ENCODE measurements at regions not wholly inside any gene's neighbourhood (a gene's known extent, or its start where the extent isn't known, plus 50 kb on each side); places are given as distances from the start of the nearest gene placed in this dataset.

DNA sequence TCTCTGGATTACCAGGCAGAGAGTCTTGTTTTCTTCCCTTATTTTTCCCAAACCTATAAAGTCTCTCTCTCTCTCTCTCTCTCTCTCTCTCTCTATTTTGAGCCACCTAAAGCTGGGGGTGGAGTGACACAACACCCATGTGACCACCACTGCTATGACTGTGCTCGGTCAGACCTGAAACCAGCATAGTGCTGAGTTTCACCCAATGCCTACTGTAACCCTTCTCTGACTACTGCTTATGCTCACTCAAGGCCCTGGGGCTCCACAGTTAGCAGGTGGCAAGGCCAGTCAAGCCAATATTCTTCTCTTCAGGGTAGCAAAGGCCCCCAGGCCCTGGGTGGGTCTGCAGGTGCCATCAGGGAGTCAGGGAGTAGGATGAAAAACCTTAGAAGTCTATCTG, 114.7 kb upstream of the ARMCX2 start:
- H3K9me3 ChIP-seq (ENCODE audit: control insufficient read depth in 1 of 2, low read length in 2 of 2): no peaks in the 10 kb centered on the region
- no peaks in the 10 kb centered on the region for H3K27me3 ChIP-seq (ENCODE audit: insufficient read depth, low read length)
- H3K36me3 ChIP-seq (ENCODE audit: insufficient read depth, low read length): no peaks in the 10 kb centered on the region
- ChIA-PET CTCF (ENCODE audit: partially characterized antibody) (no interaction called here), POLR2A (ENCODE audit: partially characterized antibody) (no interaction called here)
- no peaks in the 10 kb centered on the region for H3K4me1 ChIP-seq (ENCODE audit: insufficient read depth, low read length)
- Mint-ChIP-seq H3K27me3 (peaks cover 3 to 6% of the 10 kb centered on the region in 2 donors), H3K4me1 (no peaks in the 10 kb centered on the region), H3K36me3 (peaks cover 0 to 3% of the 10 kb centered on the region in 2 donors), H3K4me3 (no peak overlapping the region), H3K27ac (no peak overlapping the region), H3K9me3 (peaks cover 0 to 8% (median 2%) of the 10 kb centered on the region in 8 donors)
- no peak overlapping the region for H3K4me3 ChIP-seq (ENCODE audit: low read length in 2 of 2)
- H3K27ac ChIP-seq (ENCODE audit: low read depth, low read length): no peak overlapping the region
- no peak for DNase-seq
- intact Hi-C loops (cut with micrococcal nuclease): no loop called here

DNA sequence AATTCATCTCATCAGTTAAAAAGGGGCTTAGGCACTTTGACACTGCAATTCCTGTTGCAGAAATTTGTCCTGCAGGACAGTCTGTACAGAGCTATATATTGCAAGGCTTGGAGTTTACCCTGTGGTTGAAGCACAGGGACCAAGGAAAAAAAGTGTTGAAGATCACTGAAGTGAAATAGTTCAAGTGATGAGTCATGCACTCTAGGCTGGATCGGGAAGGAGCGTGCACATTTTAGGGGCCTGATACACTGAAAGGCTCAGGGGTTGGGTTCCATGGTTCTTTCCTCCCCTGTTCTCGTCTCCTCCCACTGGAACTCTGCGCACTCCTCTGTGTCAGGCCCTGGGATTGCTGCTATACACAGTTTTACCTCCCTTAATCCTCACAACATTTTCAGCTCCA, 104.9 kb upstream of the ARMCX2 start:
- no peaks in the 10 kb centered on the region for H3K36me3 ChIP-seq (ENCODE audit: insufficient read depth, low read length)
- H3K27me3 ChIP-seq (ENCODE audit: insufficient read depth, low read length): no peaks in the 10 kb centered on the region
- no peak for DNase-seq
- intact Hi-C loops (cut with micrococcal nuclease): no loop called here
- Mint-ChIP-seq H3K27ac (no peak overlapping the region), H3K27me3 (peaks cover 2% of the 10 kb centered on the region in 2 donors), H3K4me3 (no peak overlapping the region), H3K9me3 (peaks cover 0 to 2% (median 0%) of the 10 kb centered on the region in 8 donors), H3K4me1 (no peaks in the 10 kb centered on the region), H3K36me3 (no peaks in the 10 kb centered on the region)
- ChIA-PET CTCF (ENCODE audit: partially characterized antibody) (interaction anchor here (0.6 kb wide), 1 partner anchor 362 kb away, joined by 3 read pairs; no protein-coding TSS in a partner anchor), POLR2A (ENCODE audit: partially characterized antibody) (no interaction called here)
- no peaks in the 10 kb centered on the region for H3K4me1 ChIP-seq (ENCODE audit: insufficient read depth, low read length)
- no peak overlapping the region for H3K4me3 ChIP-seq (ENCODE audit: low read length in 2 of 2)
- H3K9me3 ChIP-seq (ENCODE audit: control insufficient read depth in 1 of 2, low read length in 2 of 2): no peaks in the 10 kb centered on the region
- H3K27ac ChIP-seq (ENCODE audit: low read depth, low read length): no peak overlapping the region

DNA sequence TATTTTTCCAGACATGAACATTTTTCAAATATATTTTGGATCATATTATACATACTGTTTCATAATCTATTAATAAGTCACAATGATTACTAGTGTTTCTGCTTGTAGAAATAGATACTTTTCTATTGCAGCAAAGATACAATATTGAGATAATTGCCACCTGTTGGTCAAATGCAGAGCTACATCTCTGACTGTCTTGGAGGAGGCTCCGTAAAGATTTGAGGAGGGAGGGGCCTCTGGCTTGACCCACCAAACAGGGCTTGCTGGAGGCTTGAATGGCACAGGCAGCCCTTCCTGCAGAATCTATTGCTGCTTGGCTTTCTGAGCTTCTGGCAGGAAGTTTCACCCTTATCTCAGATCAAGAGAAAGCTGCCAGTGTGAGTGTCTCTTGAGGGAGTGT, 99.3 kb upstream of the ARMCX2 start:
- CTCF ChIA-PET (ENCODE audit: partially characterized antibody): interaction anchor here (1.5 to 2.7 kb wide), 4 partner anchors 13 to 344 kb away, joined by 5 to 35 read pairs (median 16); no protein-coding TSS in a partner anchor
- POLR2A ChIA-PET (ENCODE audit: partially characterized antibody): interaction anchor here (1.0 to 1.1 kb wide), 2 partner anchors 344 to 368 kb away, joined by 3 read pairs; partner anchors contain the start of gene RPL36A
- H3K9me3 Mint-ChIP-seq: no peaks in the 10 kb centered on the region
- H3K36me3 ChIP-seq (ENCODE audit: insufficient read depth, low read length): no peaks in the 10 kb centered on the region
- no peaks in the 10 kb centered on the region for H3K36me3 Mint-ChIP-seq
- DNase-seq: peak; percentile 22 to 44 (median 33)
- no peak overlapping the region for H3K27ac Mint-ChIP-seq
- H3K4me3 ChIP-seq (ENCODE audit: low read length in 2 of 2): no peak overlapping the region
- intact Hi-C loops (cut with micrococcal nuclease): loop anchor here (1.0 to 5.0 kb wide), 3 partner anchors 142 to 344 kb away; partner anchors contain the start of gene ARMCX6
- H3K27me3 Mint-ChIP-seq: peaks cover 2% of the 10 kb centered on the region in 2 donors
- no peaks in the 10 kb centered on the region for H3K27me3 ChIP-seq (ENCODE audit: insufficient read depth, low read length)
- H3K4me1 ChIP-seq (ENCODE audit: insufficient read depth, low read length): no peaks in the 10 kb centered on the region
- no peak overlapping the region for H3K27ac ChIP-seq (ENCODE audit: low read depth, low read length)
- H3K4me3 Mint-ChIP-seq: no peak overlapping the region
- H3K9me3 ChIP-seq (ENCODE audit: control insufficient read depth in 1 of 2, low read length in 2 of 2): no peaks in the 10 kb centered on the region
- H3K4me1 Mint-ChIP-seq: peaks cover 0 to 2% (median 0%) of the 10 kb centered on the region in 4 donors

DNA sequence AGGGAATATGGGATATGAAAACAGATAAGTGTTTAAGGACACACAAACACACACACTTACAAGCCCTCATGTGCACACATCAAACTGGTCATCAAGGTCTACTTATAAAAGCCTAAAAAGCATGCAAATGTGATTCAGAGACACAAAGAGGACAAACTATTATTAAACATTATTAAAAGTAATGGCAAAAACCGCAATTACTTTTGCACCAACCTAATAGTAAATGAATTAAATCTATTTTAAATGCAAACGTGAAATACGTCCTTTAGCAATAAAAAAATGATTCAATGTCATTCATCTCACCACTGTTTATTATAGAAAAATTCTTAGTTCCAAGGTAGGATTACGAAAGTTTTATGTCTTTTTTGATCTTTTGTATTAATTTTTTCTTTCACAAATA, 91.1 kb upstream of the ARMCX2 start:
- H3K27ac ChIP-seq (ENCODE audit: low read depth, low read length): no peak overlapping the region
- Mint-ChIP-seq H3K36me3 (no peaks in the 10 kb centered on the region), H3K27me3 (peaks cover 0 to 14% of the 10 kb centered on the region in 2 donors), H3K4me3 (no peak overlapping the region), H3K4me1 (no peaks in the 10 kb centered on the region), H3K9me3 (peaks cover 0 to 5% (median 0%) of the 10 kb centered on the region in 8 donors), H3K27ac (no peak overlapping the region)
- no peaks in the 10 kb centered on the region for H3K36me3 ChIP-seq (ENCODE audit: insufficient read depth, low read length)
- no peaks in the 10 kb centered on the region for H3K4me1 ChIP-seq (ENCODE audit: insufficient read depth, low read length)
- ChIA-PET POLR2A (ENCODE audit: partially characterized antibody) (no interaction called here), CTCF (ENCODE audit: partially characterized antibody) (no interaction called here)
- H3K27me3 ChIP-seq (ENCODE audit: insufficient read depth, low read length): no peaks in the 10 kb centered on the region
- no peak overlapping the region for H3K4me3 ChIP-seq (ENCODE audit: low read length in 2 of 2)
- no peaks in the 10 kb centered on the region for H3K9me3 ChIP-seq (ENCODE audit: control insufficient read depth in 1 of 2, low read length in 2 of 2)
- no peak for DNase-seq
- intact Hi-C loops (cut with micrococcal nuclease): no loop called here

DNA sequence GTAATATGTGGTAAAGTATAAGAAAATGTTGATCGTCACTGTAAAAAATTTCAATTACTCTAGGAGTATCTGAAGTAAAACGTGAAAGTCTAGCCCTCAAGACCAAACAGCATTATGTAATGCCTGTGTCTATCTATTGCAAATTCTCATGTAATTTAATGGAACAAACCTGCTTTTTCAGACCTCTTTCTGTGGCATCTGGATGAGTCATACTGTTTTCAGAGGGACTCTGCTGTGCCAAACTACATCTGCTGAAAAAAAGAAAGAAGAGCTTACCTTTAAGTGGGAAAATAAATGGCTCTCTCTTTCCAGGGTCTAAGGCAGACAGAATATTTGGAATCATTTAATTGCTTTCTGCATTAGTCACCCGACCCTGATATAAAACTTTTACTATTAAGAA, 89.8 kb upstream of the ARMCX2 start:
- ChIA-PET POLR2A (ENCODE audit: partially characterized antibody) (no interaction called here), CTCF (ENCODE audit: partially characterized antibody) (no interaction called here)
- Histone ChIP-seq H3K9me3 (ENCODE audit: control insufficient read depth in 1 of 2, low read length in 2 of 2) (no peaks in the 10 kb centered on the region), H3K27me3 (ENCODE audit: insufficient read depth, low read length) (no peaks in the 10 kb centered on the region), H3K36me3 (ENCODE audit: insufficient read depth, low read length) (no peaks in the 10 kb centered on the region), H3K4me1 (ENCODE audit: insufficient read depth, low read length) (no peaks in the 10 kb centered on the region), H3K4me3 (ENCODE audit: low read length in 2 of 2) (no peak overlapping the region), H3K27ac (ENCODE audit: low read depth, low read length) (no peak overlapping the region)
- DNase-seq: no peak
- no peak overlapping the region for H3K4me3 Mint-ChIP-seq
- H3K27me3 Mint-ChIP-seq: peaks cover 2 to 15% of the 10 kb centered on the region in 2 donors
- intact Hi-C loops (cut with micrococcal nuclease): no loop called here
- no peaks in the 10 kb centered on the region for H3K4me1 Mint-ChIP-seq
- no peak overlapping the region for H3K27ac Mint-ChIP-seq
- H3K36me3 Mint-ChIP-seq: no peaks in the 10 kb centered on the region
- H3K9me3 Mint-ChIP-seq: peaks cover 0 to 5% (median 0%) of the 10 kb centered on the region in 8 donors

DNA sequence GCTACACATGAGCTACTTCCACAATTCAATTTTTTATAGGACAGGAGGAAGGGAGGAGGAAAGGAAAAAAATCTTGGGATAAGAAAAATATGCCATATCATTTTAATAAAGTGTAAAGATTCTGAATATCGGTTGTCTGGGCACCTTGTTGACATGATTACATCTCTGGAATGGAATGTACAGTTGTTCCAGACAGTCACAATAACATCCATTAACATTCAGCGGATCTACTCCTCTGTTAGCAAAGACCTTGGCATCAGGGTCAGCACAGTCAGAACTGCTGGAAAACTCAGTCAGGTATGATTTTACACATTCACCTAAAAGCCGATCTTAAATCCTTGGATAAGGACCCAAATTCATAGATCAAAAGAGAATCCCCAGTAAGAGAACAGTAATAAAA, 85.4 kb upstream of the ARMCX2 start:
- no peaks in the 10 kb centered on the region for H3K4me1 ChIP-seq (ENCODE audit: insufficient read depth, low read length)
- DNase-seq: no peak
- H3K27me3 ChIP-seq (ENCODE audit: insufficient read depth, low read length): no peaks in the 10 kb centered on the region
- ChIA-PET CTCF (ENCODE audit: partially characterized antibody) (interaction anchor here (2.2 kb wide), 1 partner anchor 13 kb away, joined by 5 read pairs; no protein-coding TSS in a partner anchor), POLR2A (ENCODE audit: partially characterized antibody) (no interaction called here)
- H3K36me3 ChIP-seq (ENCODE audit: insufficient read depth, low read length): no peaks in the 10 kb centered on the region
- intact Hi-C loops (cut with micrococcal nuclease): no loop called here
- Mint-ChIP-seq H3K27me3 (peaks cover 2 to 6% of the 10 kb centered on the region in 2 donors), H3K36me3 (no peaks in the 10 kb centered on the region), H3K27ac (no peak overlapping the region), H3K9me3 (no peaks in the 10 kb centered on the region), H3K4me3 (no peak overlapping the region), H3K4me1 (no peaks in the 10 kb centered on the region)
- H3K27ac ChIP-seq (ENCODE audit: low read depth, low read length): no peak overlapping the region
- no peak overlapping the region for H3K4me3 ChIP-seq (ENCODE audit: low read length in 2 of 2)
- no peaks in the 10 kb centered on the region for H3K9me3 ChIP-seq (ENCODE audit: control insufficient read depth in 1 of 2, low read length in 2 of 2)

DNA sequence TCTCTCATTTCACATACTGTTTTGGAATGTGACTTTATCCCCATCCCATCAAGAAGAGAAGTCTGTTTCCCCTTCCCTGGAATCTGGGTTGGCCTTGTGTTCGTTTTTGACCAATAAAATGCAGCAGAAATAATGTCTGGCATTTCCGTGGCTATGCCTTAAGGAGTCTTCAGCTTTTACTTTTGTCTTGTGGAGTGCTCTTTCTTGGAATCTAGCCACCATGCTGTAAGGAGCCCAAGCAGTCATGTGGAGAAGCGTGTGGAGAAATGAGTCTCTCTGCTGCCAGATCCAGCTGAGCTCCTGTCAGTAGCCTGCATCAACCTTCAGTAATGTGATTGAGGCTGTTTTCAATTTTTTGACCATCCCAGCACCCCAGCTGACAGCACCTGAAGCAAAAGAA, 84.4 kb upstream of the ARMCX2 start:
- CTCF ChIA-PET (ENCODE audit: partially characterized antibody): no interaction called here
- no peaks in the 10 kb centered on the region for H3K9me3 ChIP-seq (ENCODE audit: control insufficient read depth in 1 of 2, low read length in 2 of 2)
- Mint-ChIP-seq H3K4me3 (no peak overlapping the region), H3K27me3 (peaks cover 2 to 6% of the 10 kb centered on the region in 2 donors), H3K9me3 (no peaks in the 10 kb centered on the region), H3K27ac (no peak overlapping the region), H3K4me1 (no peaks in the 10 kb centered on the region), H3K36me3 (no peaks in the 10 kb centered on the region)
- H3K27me3 ChIP-seq (ENCODE audit: insufficient read depth, low read length): no peaks in the 10 kb centered on the region
- POLR2A ChIA-PET (ENCODE audit: partially characterized antibody): no interaction called here
- no peaks in the 10 kb centered on the region for H3K36me3 ChIP-seq (ENCODE audit: insufficient read depth, low read length)
- H3K4me3 ChIP-seq (ENCODE audit: low read length in 2 of 2): no peak overlapping the region
- intact Hi-C loops (cut with micrococcal nuclease): no loop called here
- H3K27ac ChIP-seq (ENCODE audit: low read depth, low read length): no peak overlapping the region
- no peak for DNase-seq
- no peaks in the 10 kb centered on the region for H3K4me1 ChIP-seq (ENCODE audit: insufficient read depth, low read length)

DNA sequence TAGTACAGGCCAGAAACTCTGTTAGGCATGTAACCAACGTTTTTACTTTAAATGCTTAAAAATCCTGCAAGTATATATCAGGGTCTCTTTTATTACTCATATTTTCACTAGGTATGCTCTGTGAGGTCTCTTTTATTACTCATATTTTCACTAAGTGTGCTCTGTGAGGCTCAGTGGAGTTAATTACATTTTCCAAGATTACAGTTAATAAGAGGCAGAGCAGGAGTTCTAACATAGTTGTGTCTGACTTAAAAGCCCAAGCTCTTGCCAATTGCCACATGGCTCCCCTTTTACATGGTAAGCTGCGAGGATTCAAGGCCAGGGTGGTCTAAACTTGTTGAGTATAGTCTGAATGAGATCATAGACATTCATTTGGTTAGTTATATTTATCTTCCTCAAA, 81.0 kb upstream of the ARMCX2 start:
- POLR2A ChIA-PET (ENCODE audit: partially characterized antibody): no interaction called here
- Mint-ChIP-seq H3K27ac (no peak overlapping the region), H3K9me3 (no peaks in the 10 kb centered on the region), H3K36me3 (no peaks in the 10 kb centered on the region), H3K4me1 (no peaks in the 10 kb centered on the region), H3K4me3 (no peak overlapping the region), H3K27me3 (peaks cover under 1 to 2% of the 10 kb centered on the region in 2 donors)
- H3K4me1 ChIP-seq (ENCODE audit: insufficient read depth, low read length): no peaks in the 10 kb centered on the region
- H3K27ac ChIP-seq (ENCODE audit: low read depth, low read length): no peak overlapping the region
- H3K9me3 ChIP-seq (ENCODE audit: control insufficient read depth in 1 of 2, low read length in 2 of 2): no peaks in the 10 kb centered on the region
- no peaks in the 10 kb centered on the region for H3K27me3 ChIP-seq (ENCODE audit: insufficient read depth, low read length)
- intact Hi-C loops (cut with micrococcal nuclease): no loop called here
- H3K4me3 ChIP-seq (ENCODE audit: low read length in 2 of 2): no peak overlapping the region
- no peaks in the 10 kb centered on the region for H3K36me3 ChIP-seq (ENCODE audit: insufficient read depth, low read length)
- no peak for DNase-seq
- CTCF ChIA-PET (ENCODE audit: partially characterized antibody): no interaction called here
